Caki2 (cell line): ENCODE measurements at regions not wholly inside any gene's neighbourhood (a gene's known extent, or its start where the extent isn't known, plus 50 kb on each side); places are given as distances from the start of the nearest gene placed in this dataset.

Source experiments
- DNase-seq: peaks from one replicate; pipeline ENCODE4 v3.0.0-alpha.2; 2015; ENCODE audit warnings: low read depth
- in situ Hi-C: cut with HindIII; loops from 2 replicates; pipeline ENCODE4 v1.10.0; 2016; ENCODE audit warnings: low sequenced_read_pairs, low pct_unique_long_range_greater_than_20kb, mixed read lengths

- DNase-seq, result peak; percentile 49
- in situ Hi-C loops, result no loop called here
These were observed 68.4 kb downstream of the ANXA1 start for GRCh38 chr9:73219985-73220626.

- no peak for DNase-seq
- in situ Hi-C loops, result no loop called here
These were observed 71.9 kb downstream of the ANXA1 start for GRCh38 chr9:73223594-73223993.

GRCh38 chr9:73229543-73229942, 77.9 kb downstream of the ANXA1 start:
- no peak for DNase-seq
- in situ Hi-C loops, result no loop called here

- DNase-seq, result no peak
- in situ Hi-C loops, result no loop called here
These were observed 78.6 kb downstream of the ANXA1 start for GRCh38 chr9:73230251-73230650.

GRCh38 chr9:73231203-73231602, 79.5 kb downstream of the ANXA1 start:
- in situ Hi-C loops, result no loop called here
- DNase-seq, result no peak

- in situ Hi-C loops, result no loop called here
- DNase-seq, result no peak
These were observed 81.8 kb downstream of the ANXA1 start for GRCh38 chr9:73233359-73234007.

- DNase-seq, result no peak
- in situ Hi-C loops, result no loop called here
These were observed 82.3 kb downstream of the ANXA1 start for GRCh38 chr9:73234008-73234360.

GRCh38 chr9:73237140-73237539, 85.5 kb downstream of the ANXA1 start:
- DNase-seq, result no peak
- in situ Hi-C loops, result no loop called here

- in situ Hi-C loops, result no loop called here
These were observed 88.1 kb downstream of the ANXA1 start for GRCh38 chr9:73239570-73240265.

GRCh38 chr9:73243078-73243477, 91.4 kb downstream of the ANXA1 start:
- no peak for DNase-seq
- in situ Hi-C loops, result no loop called here

More at GRCh38 chr9:73239570-73240265, 88.1 kb downstream of the ANXA1 start:
- DNase-seq, result peak; percentile 10

GRCh38 chr9:73259086-73259696, 107.5 kb downstream of the ANXA1 start:
- in situ Hi-C loops, result no loop called here
- no peak for DNase-seq

- in situ Hi-C loops, result no loop called here
- no peak for DNase-seq
These were observed 108.8 kb downstream of the ANXA1 start for GRCh38 chr9:73260506-73260905.

- in situ Hi-C loops, result no loop called here
- DNase-seq, result no peak
These were observed 113.0 kb downstream of the ANXA1 start for GRCh38 chr9:73264631-73265030.

GRCh38 chr9:73265876-73266275, 114.2 kb downstream of the ANXA1 start:
- in situ Hi-C loops, result no loop called here
- DNase-seq, result no peak

GRCh38 chr9:73269430-73270101, 117.9 kb downstream of the ANXA1 start:
- peak; percentile 8 for DNase-seq
- in situ Hi-C loops, result no loop called here

- DNase-seq, result peak; percentile 58
- in situ Hi-C loops, result no loop called here
These were observed 119.5 kb downstream of the ANXA1 start for GRCh38 chr9:73270967-73271721.

GRCh38 chr9:73280113-73280512, 128.4 kb downstream of the ANXA1 start:
- DNase-seq, result no peak
- in situ Hi-C loops, result no loop called here

- in situ Hi-C loops, result no loop called here
- no peak for DNase-seq
These were observed 132.7 kb downstream of the ANXA1 start for GRCh38 chr9:73284377-73284776.
